Central memory CD4-positive, alpha-beta T cell (primary cell): ENCODE measurements at regions not wholly inside any gene's neighbourhood (a gene's known extent, or its start where the extent isn't known, plus 50 kb on each side); places are given as distances from the start of the nearest gene placed in this dataset.
"Not testable (repeated sequence)": the region's sequence is repeated elsewhere in the genome, so short reads cannot be mapped to it uniquely, and the experiment has no call there.

Experiments
- DNase-seq: peaks from one replicate; pipeline ENCODE4 v3.0.0; 2022

DNA sequence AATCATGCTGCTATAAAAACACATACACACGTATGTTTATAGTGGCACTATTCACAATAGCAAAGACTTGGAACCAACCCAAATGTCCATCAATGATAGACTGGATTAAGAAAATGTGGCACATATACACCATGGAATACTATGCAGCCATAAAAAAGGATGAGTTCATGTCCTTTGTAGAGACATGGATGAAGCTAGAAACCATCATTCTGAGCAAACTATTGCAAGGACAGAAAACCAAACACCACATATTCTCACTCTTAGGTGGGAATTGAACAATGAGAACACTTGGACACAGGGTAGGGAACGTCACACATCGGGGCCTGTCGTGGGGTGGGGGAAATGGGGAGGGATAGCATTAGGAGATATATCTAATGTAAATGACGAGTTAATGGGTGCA, 97.1 kb upstream of the PRKCQ start:
- not testable (repeated sequence) for DNase-seq

DNA sequence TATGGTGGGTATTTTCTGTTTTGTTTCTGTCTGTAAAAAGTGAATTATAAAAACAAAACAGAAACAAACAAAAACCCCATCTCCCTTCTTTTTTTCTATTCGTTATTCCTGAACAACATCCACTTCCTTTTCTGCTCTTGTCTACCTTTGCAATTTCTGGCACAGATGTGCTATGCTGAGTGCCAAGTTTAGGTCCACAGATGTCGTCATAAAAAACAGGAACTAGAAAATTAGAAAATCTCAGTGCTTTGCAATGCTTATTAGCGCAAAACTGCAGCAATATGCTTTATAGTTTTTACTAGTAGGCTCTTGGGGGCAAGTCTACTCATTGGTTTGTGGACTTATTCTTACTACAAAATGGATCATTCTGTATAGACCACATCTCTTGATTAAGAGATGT, 94.2 kb upstream of the PRKCQ start:
- DNase-seq = no peak

DNA sequence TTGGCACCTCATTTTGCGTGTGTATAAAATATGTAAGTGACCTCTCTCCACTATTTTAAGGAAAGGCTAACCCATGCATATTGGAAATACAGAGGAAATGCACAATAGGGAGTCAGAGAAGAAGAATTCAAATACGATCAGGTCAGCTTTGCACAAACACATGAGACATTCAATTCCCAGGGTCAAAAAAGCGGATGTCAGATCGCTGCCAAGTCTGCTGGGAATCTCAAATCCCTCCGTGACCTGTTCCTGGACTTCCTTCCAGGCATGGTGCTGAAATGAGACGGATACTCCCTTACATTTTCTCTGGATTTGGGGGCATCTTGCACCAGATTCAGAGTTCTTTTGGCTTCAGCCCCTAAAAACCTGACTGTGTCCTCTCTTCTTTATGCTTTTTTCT, 91.9 kb upstream of the PRKCQ start:
- DNase-seq = no peak

DNA sequence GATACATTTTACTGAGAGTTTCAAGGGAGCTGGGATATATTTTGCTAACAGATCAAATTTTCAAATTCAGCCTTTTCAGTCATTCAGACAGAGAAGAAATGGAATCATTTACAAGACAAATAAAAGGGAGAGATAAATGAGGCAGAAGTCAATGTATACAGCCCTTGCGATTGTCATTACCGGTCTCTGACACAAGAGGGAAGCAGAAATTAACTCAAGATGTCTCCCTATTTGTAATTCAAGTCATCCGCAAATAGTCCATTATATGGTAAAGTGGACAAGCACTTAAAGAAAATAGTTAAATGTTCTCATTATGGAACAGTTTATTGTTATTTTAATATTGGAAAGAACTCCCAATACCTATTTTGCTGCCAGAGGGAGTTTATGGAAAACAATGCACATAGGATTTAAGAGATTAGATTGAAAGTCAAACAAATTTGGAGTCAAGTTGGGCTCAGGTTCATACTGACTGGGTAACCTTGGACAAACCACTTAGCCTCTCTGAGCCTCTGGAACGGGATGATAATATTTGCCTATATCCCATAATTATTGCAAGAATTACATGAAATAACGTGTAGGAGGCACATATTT, 89.3 kb upstream of the PRKCQ start:
- DNase-seq = peak; percentile 13

DNA sequence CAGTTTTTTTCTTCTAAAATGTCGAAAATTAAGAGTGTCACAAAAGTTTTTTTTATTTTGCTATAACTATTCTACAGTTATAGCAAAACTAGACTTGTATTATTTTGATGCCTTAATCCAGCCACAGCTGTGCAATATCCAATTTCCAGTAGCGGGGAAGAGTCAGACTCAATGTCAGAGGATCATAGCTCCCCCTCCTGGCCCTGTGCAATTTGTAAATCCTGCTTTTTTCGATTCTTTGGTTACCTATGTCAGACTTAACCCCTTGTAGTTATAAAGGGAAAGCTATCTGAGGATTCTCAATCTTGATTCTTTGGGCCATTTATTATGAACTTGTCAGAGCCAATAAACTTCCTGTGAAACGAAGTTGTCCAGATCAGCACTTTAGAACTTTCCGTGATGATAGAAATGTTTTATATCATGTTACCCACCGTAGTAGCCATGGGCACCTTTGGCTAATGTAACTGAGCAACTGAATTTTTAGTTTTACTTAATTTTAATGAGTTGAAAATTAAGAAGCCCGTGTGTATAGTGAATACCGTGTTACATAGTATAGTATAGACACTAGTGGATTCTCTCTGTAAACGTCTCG, 87.7 kb upstream of the PRKCQ start:
- no peak for DNase-seq

DNA sequence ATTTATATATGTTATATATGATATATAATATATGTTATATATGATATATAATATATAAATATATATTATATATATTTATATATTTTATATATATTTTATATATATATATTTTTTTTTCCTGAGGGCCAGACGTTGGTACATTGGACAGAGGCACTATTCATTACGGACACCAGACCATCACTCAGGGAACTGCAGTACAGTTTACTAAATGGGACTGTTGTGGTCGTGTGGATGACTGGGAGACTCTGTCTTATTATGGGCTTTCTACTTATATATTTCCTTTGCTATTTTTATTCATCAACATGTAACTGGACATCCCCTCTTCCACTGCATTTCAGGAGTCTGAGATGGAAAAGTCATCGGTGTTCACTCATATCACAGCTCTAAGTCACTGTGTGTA, 87.1 kb upstream of the PRKCQ start:
- no peak for DNase-seq

DNA sequence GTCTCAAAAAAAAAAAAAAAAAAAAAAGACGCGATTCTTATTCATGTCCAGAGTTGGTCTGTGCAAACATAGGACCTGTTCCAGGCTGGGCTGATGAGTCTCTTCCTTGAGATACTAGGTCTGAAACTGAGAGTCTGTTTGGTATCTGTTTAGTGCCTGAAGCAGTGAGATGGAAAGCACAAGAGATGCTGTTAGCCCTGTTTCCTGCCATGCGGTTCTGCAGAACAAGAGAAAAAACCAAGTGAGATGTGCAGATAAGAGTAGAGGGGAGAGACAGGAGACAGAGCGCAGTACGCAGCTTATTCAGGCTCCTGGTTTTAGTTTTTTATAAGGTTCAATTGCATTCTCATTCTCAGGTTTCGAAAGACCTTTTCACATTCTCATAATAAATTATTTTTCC, 85.8 kb upstream of the PRKCQ start:
- peak; percentile 69 for DNase-seq

DNA sequence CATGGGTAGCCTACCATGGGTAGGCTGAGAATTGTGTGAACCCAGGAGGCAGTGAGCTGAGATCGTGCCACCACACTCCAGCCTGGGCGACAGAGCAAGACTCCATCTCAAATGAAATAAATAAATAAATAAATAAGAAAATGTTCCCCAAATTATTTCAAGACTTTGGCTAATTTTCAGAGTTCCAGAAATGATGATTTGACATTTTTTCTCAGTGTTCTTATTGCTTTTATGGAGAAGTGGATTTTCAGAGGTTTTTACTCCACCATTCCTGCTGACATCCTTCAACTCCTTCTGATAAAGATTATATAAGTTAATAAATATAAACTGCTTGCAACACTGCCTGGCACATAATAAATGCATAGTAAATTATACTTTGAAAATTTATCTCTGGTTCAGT, 80.4 kb upstream of the PRKCQ start:
- no peak for DNase-seq

DNA sequence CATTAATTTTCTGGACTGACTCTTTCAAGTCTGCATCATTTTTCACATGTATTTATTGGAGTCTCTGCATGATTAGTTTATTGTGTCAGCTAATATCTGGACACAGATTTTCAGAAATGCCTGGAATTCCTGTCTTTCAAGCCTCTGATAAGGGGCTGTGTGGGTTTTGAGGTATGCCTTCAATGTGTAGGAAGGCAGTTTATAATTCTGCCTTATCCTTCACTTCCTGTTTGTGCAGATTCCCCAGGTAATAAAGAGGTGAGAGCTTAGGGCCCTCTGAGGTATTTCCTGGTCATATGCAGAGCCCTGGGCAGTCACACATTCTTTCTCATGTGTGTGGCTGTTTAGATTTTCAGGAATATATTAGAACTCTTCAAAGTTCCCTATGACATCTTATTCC, 79.4 kb upstream of the PRKCQ start:
- DNase-seq = no peak

DNA sequence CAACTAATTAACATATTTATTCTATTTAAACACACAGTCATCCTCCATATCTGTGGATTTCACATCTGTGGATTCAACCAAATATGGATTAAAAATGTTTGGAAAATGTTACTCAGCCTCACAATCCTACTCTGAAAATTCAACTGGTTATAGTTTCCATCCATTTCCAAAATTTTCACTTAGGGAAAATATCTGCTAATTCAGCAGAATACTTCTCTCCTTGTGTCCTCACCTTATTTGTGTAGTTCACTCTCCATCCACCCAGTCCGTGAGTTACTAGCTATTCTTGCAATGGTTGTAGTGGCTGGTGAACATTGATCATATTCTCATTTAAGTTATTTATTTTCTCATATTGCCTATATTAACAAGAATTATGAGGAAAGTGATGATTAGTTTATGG, 77.6 kb upstream of the PRKCQ start:
- DNase-seq = no peak

DNA sequence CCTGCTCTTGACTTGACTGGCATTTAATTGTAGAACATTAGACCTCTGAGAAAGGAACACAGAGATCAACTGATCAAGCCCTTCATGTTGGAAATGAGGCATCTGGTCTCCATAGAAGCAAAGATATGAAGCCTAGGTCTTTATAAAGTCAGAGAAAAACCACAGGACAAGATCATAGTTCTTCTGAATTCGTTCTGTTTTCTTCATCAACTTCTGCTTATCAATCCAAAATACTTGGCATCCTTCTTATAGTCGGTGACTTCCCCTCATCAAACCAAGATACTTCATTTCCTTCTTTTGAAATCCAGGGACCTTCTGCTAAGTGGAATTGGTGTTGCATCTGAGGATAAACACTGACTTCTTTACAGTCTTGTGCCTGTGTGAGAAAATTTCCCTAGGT, 77.1 kb upstream of the PRKCQ start:
- no peak for DNase-seq

DNA sequence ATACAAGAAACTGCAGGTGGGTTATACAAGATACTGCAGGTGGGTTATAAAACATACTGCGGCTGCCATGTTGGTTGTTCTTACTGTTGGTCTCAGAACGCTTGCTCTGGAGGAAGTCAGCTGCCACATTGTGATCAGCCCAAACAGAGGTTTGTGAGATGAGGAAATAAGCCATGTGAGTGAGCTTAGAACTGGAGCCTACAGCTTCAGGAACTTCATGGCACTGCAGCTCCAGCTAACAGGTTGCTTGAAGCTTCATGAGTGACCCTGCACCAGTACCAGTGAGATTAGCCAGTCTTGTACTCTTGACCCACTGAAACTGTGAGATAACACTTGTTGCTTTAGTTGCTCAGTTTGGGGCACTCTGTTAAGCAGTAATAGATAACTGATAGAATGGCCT, 74.5 kb upstream of the PRKCQ start:
- no peak for DNase-seq

DNA sequence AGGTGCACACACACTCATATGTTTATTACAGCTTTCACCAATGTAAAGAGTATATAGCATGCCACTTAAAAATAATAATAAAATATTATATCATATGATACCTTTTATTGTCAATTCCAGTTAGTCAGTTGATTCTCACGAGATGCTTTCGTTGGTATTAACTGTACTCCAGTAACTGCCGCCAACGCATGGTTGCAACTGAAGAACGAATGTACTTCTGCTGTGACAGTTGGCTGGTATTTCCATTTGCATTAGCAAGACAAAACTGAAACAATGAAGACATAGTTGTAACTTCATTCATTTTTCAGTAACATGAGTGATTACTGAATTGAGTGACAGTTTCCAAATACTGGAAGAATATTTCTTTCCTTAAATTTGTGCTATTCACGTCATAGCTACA, 70.5 kb upstream of the PRKCQ start:
- DNase-seq = no peak

DNA sequence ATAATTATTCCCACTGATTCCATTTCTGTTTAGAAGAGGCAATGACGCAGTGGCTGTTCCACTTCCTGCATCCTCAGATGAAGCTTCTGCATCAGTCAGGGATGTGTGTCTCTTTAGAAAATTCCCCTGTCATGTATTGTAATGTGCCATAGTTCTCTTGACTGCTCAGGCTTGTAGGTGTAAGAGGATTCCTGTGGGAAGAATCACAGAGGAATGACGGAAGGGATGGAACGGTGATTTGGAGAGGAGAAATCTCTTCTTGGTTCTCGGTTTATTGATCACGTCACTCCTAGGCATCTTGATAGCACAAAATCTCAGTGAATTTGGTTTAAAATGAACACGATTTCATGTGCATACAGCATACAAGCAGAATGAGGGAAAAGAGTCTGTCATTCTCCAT, 69.8 kb upstream of the PRKCQ start:
- DNase-seq = no peak

DNA sequence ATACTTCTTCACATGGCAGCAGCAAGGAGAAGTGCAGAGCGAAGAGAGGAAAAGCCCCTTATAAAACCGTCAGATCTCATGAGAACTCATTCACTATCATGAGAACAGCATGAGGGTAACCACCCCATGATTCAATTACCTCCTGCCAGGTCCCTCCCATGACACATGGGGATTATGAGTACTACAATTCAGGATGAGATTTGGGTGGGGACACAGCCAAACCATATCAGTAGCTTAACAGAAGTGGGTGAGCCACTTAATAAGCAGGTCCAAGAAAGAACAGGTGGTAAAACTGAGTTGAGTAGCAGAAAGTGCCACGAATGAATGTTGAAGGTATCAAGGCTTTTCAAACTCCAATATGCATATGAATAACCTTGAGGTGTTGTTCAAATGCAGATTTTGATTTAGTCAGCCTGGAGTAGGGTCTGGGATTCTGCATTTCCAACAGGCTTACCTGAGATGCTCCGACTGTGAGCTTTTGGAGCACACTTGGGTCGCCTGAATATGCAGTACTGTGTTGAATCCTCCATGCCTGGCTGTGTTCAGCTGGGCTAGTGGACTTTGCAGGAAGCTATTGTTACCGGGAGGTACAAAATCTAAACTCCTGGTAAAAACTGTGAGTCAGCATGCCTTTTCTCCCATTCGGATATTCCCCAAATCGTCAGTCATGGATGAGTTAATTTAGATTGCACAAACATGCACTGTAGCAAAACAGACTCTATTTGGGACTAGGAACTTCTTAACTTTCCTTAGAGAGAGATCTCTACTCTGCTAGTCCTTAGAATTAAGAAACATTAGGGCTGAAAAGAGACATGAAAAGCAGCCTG, 69.0 kb upstream of the PRKCQ start:
- no peak for DNase-seq

DNA sequence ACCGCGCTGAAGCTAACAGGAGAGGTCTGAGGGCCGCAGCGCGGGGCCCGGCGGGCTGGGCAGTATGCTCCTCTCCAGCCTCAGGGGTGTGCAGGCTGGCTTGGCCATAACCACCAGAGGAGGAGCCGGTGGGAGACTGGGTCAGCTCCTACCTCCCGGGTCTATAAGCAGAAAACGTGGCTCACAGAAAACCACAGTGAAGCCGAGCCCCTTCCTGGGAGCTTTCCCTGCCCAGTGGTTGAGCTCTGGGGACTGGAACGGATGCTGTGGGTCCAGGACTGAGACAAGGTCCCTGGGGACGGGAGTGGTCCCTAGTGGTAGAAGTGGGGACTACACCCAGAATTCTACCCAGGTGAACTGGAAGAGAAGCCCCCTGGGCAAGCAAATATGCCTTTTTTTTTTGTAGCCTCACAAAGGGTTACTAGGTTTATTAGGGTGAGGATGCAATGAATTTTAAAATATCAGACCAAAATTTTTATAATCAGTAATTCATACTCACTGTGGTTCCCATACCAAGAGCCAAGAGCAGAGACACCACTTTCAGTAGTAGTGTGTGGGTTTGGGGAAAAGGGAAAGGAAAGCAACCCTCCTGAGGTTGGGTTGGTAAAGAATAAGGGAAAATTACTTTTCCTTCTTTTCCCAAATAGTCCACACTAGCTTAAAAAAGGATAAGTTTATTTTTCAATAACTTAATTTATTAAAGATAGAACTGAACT, 67.9 kb upstream of the PRKCQ start:
- DNase-seq = peak; percentile 57

DNA sequence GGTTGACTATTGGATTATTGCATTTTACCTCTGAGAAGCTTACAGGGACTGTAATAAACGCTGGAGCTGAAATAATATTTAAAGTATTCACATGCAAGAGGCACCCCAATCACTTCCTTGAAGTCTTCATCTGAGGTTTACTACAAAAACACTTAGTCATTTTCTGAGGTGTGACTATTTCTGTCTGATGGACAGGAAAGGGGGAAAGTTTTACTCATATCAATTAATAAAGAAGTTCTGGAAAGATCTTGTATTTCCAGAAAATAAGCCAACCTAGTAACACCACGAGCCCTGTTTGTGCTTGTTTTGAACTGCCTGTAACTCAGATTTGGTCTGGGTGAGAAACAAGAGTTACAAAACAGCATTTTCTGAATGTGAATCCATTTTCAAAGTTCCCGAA, 63.9 kb upstream of the PRKCQ start:
- no peak for DNase-seq

DNA sequence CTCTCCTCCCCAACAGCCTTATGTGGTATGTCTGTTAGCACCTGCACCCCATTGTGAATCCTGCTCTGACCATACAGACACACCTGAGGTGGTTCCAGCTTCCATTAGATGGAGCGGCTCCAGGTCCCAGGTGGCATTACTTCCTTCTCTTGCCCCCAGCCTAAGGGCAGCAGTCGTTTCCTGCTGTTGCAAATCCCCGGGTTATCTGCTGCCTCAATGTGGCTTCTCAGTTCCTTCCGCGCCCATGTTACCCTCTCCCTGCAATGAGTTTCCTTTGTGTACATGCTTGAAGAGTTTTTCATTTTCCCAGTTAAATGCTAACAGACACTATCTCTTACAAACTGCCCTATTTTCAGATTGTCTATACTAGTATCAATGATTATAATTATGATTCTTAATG, 62.8 kb upstream of the PRKCQ start:
- DNase-seq = no peak

DNA sequence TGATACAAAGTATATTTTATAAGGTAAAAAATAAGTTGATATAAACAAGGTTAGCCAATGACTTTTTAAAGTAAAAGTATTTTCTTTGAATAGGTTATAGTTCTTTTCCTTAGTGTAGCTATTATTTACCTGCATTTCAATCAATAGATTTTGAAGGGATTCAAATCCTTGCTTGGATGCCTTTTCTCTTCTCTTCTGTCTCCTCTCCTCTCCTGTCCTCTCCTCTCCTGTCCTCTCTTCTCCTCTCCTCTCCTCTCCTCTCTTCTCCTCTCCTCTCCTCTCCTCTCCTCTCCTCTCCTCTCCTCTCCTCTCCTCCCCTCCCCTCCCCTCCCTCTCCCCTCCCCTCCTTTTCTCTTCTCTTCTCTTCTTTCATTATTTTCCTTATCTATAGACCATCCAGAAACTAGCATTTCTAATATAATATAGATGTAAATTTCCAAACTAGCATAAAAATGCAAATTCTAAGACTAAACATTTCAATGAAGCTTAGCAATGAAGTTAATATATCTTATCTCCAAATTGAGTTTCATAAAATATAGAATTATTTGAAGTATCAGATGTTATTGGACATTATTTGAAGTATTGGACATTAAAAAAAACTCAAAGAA, 60.5 kb upstream of the PRKCQ start:
- DNase-seq = no peak

DNA sequence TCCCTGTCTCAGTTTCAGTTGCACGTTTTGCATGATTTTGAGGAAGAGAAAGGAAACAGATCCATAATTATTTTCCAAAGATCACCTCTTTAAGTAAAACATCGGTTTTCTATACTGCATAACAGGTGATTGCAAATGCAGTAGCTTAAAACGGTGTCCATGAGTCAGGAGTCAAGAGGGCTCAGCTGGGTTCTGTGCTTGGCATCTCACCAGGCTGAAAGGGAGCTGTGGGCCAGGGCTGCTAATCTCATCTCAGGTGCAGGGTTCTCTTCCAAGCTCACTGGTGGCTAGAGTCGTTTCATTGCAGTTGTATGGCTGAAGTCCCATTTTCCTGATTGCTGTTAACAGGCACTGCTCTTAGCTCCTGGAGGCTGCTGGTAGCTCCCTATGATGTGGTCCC, 57.0 kb upstream of the PRKCQ start:
- DNase-seq = no peak

DNA sequence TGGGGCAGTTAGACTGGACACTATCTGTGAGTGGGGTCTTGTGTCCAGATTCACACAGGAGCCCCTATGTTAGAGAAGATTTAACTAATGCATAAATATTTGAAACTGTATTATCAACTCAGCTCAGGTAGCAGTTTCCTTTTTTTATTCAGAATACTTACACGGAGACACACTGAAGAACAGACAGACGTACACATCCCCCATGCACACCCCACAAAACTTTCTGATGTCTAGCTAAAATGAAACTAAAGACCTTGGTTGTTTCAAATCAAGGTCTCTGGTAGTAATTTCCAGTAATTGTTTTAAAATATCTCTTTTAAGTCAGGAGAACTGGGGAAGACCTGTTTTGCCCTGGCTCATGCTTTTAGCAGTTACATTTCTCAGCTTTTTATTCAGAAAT, 55.7 kb upstream of the PRKCQ start:
- no peak for DNase-seq
